ENCODE measurements at regions not wholly inside any gene's neighbourhood (a gene's known extent, or its start where the extent isn't known, plus 50 kb on each side); places are given as distances from the start of the nearest gene placed in this dataset.

DNA sequence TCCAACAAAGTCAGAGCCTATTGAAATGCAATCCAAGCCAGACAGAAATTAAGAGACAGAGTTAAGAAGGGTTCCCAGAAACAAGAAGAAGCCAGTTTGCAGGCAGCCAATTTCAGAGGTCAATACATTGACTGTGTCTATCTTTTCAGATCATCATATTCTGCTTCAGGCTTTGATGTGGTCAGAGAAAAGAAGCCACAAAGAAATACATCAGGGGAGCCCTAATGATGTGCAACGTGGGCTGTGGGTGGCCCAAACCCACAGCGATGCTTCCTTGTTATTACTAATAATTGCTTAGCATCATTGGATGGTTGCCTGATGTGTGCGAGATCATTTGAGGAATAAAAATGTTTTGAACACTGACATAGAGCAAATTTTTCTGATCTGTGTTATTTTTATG, 99.0 kb upstream of the DUSP21 start:
- Histone ChIP-seq H2BK15ac (ENCODE audit: low read length) (no peak overlapping the region), H2BK5ac (ENCODE audit: low read depth, low read length) (no peak overlapping the region), H3K4me2 (ENCODE audit: insufficient read depth in 1 of 2, low read depth in 2 of 2, low read length in 2 of 2) (no peak overlapping the region), H3K79me1 (ENCODE audit: low read depth, low read length) (no peaks in the 10 kb centered on the region), H3K56ac (replicated peaks; ENCODE audit: insufficient read length, low read depth, low read length) (no peak overlapping the region), H3K4me1 (replicated peaks in 1 of 4; ENCODE audit: control insufficient read depth in 3 of 4, insufficient read depth in 4 of 4, low read length in 3 of 4) (no peaks in the 10 kb centered on the region), H2BK12ac (ENCODE audit: low read depth, low read length) (no peak overlapping the region), H3K36me3 (ENCODE audit: control insufficient read depth in 2 of 4, insufficient read depth in 4 of 4, low read length in 3 of 4) (no peaks in the 10 kb centered on the region), H3K14ac (ENCODE audit: insufficient read length) (no peak overlapping the region), H4K5ac (ENCODE audit: insufficient read length, low read depth, low read length) (no peak overlapping the region), H4K91ac (replicated peaks; ENCODE audit: insufficient read length, low read length) (no peak overlapping the region), H3K4ac (replicated peaks; ENCODE audit: insufficient read length, low read depth, low read length) (no peak overlapping the region), H2AFZ (ENCODE audit: low read length) (no peak overlapping the region), H3K9me3 (ENCODE audit: insufficient read depth in 2 of 2, low read depth in 1 of 2, low read length in 1 of 2) (no peaks in the 10 kb centered on the region), H2BK20ac (ENCODE audit: low read length) (no peak overlapping the region), H4K8ac (ENCODE audit: extremely low read depth, insufficient read depth, low read length) (no peak overlapping the region), H3K18ac (ENCODE audit: extremely low read depth, low read length) (no peak overlapping the region), H3K27me3 (replicated peaks in 1 of 4; ENCODE audit: control insufficient read depth in 3 of 4, extremely low read depth in 1 of 4, insufficient read depth in 3 of 4, low read length in 3 of 4) (no peaks in the 10 kb centered on the region), H3K4me3 (ENCODE audit: extremely low read depth in 1 of 4, insufficient read depth in 2 of 4, low read depth in 3 of 4, low read length in 4 of 4) (no peak overlapping the region), H3K27ac (ENCODE audit: low read depth, low read length) (no peak overlapping the region), H3K79me2 (ENCODE audit: control insufficient read depth in 1 of 2, insufficient read depth in 2 of 2, low read length in 2 of 2) (no peaks in the 10 kb centered on the region), H3K9ac (replicated peaks in 1 of 4; ENCODE audit: extremely low read depth in 1 of 4, low read depth in 3 of 4, low read length in 3 of 4) (no peak overlapping the region), H3K23ac (ENCODE audit: insufficient read length) (no peak overlapping the region), H2BK120ac (replicated peaks; ENCODE audit: low read depth, low read length) (no peak overlapping the region), H3K23me2 (ENCODE audit: low read depth, low read length) (no peaks in the 10 kb centered on the region), H4K20me1 (replicated peaks in 1 of 2; ENCODE audit: control insufficient read depth in 1 of 2, insufficient read depth in 2 of 2, low read length in 2 of 2) (no peaks in the 10 kb centered on the region), H2AK5ac (ENCODE audit: low read depth, low read length) (no peak overlapping the region)
- ChIA-PET POLR2A (ENCODE audit: partially characterized antibody) (no interaction called here), CTCF (ENCODE audit: partially characterized antibody) (no interaction called here)
- FAIRE-seq = no peak
- WGBS, 2 experiments (ENCODE audit: extremely low coverage in 1 of 2, insufficient coverage in 1 of 2, insufficient read length in 1 of 2, insufficient replicate concordance in 2 of 2, low coverage in 1 of 2, low lambda C conversion rate in 2 of 2, missing lambda C conversion rate in 1 of 2) = 90% methylated on average over 3 of the region's 3 CpGs; no CpG with 5 or more reads in 1 of the 2 experiments
- no peak for DNase-seq (ENCODE audit: low read depth in 1 of 2, low spot score in 2 of 2)
- TF ChIP-seq TBP (IDR thresholded peaks at IDR 0.05; ENCODE audit: low read depth, low read length) = no peak
- TF ChIP-seq BACH1 (IDR thresholded peaks at IDR 0.05; ENCODE audit: low read length) = no peak
